ENCODE measurements at regions not wholly inside any gene's neighbourhood (a gene's known extent, or its start where the extent isn't known, plus 50 kb on each side); places are given as distances from the start of the nearest gene placed in this dataset.

GRCh38 chr6:147740326-147740725 is 231.8 kb downstream of the SAMD5 start:
- H3K27ac ChIP-seq = no peak overlapping the region
- TF ChIP-seq, protein P1, sequence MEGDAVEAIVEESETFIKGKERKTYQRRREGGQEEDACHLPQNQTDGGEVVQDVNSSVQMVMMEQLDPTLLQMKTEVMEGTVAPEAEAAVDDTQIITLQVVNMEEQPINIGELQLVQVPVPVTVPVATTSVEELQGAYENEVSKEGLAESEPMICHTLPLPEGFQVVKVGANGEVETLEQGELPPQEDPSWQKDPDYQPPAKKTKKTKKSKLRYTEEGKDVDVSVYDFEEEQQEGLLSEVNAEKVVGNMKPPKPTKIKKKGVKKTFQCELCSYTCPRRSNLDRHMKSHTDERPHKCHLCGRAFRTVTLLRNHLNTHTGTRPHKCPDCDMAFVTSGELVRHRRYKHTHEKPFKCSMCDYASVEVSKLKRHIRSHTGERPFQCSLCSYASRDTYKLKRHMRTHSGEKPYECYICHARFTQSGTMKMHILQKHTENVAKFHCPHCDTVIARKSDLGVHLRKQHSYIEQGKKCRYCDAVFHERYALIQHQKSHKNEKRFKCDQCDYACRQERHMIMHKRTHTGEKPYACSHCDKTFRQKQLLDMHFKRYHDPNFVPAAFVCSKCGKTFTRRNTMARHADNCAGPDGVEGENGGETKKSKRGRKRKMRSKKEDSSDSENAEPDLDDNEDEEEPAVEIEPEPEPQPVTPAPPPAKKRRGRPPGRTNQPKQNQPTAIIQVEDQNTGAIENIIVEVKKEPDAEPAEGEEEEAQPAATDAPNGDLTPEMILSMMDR (IDR thresholded peaks at IDR 0.05; ENCODE audit: low read depth, low read length, missing control alignments) = no peak
- in situ Hi-C loops (cut with HindIII; ENCODE audit: low pct_ligation_motif_present, low sequenced_read_pairs) = no loop called here
- DNase-seq = no peak
- no peaks in the 10 kb centered on the region for H3K36me3 ChIP-seq (replicated peaks)
- H3K4me3 ChIP-seq (ENCODE audit: low read depth, low read length) = no peak overlapping the region
- no peaks in the 10 kb centered on the region for H3K27me3 ChIP-seq (replicated peaks)

DNA sequence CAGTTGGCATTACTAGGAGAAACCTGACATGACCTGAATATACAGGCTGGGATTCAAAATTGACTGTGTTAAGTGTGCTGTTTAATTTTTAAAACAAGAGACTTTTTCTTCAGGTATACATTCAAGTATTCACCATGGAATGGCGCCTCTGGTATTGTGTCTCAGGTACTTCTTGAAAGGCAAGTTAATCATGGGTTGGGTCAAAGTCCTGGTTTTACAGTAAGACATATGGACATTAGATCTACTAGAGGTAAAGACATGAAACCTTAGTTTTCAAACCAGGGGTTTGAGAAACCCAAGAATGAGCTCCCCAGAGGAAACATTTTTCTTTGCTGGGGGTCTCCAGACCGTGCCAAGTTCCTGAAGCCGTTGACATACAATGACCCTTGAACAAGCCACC is 232.4 kb downstream of the SAMD5 start:
- TF ChIP-seq, protein P1 (IDR thresholded peaks at IDR 0.05; ENCODE audit: low read depth, low read length, missing control alignments) = no peak
- Histone ChIP-seq H3K27me3 (replicated peaks) (no peaks in the 10 kb centered on the region), H3K36me3 (replicated peaks) (no peaks in the 10 kb centered on the region), H3K4me3 (ENCODE audit: low read depth, low read length) (no peak overlapping the region), H3K27ac (no peak overlapping the region)
- DNase-seq = no peak
- in situ Hi-C loops (cut with HindIII; ENCODE audit: low pct_ligation_motif_present, low sequenced_read_pairs) = no loop called here

DNA sequence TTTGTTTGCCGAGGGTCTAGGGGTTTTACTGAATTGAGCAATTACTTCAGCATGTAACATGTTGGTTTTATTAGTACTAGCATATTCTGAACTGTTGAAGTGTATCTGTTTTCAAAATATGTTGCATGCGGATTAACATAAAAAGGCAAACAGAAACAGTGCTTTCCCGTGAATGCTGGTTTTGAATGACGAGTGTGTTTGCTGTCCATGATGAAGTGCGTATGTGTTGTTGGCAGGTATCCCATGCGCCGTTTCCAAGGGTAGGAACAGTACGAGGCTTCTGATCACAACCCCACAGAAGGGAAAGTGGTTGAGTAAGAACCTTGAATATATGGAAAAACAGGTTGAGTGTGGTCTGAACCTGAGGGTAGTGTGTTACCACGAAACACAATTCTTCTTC is 232.9 kb downstream of the SAMD5 start:
- no peak overlapping the region for H3K4me3 ChIP-seq (ENCODE audit: low read depth, low read length)
- H3K36me3 ChIP-seq (replicated peaks) = no peaks in the 10 kb centered on the region
- H3K27ac ChIP-seq = no peak overlapping the region
- no peak for DNase-seq
- TF ChIP-seq, protein P1 (IDR thresholded peaks at IDR 0.05; ENCODE audit: low read depth, low read length, missing control alignments) = no peak
- no peaks in the 10 kb centered on the region for H3K27me3 ChIP-seq (replicated peaks)
- in situ Hi-C loops (cut with HindIII; ENCODE audit: low pct_ligation_motif_present, low sequenced_read_pairs) = no loop called here

DNA sequence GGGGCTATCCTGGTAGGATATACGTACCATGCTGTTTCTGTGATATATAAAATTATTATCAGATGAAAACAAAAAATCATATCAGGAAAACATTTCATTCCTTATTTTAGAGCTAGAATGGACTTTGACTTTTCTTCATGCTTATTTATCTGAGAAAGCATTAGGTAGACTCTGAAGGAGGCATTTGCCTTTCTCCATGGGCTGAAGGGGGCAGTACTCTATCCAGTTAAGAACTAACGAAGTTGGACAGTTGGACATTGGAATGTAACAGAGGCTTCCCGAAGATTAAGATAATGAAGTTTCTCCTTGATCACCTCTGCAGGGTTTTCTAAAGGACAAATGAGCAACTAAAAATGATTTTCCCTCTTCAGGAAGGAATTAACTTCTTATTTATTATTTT is 233.9 kb downstream of the SAMD5 start:
- TF ChIP-seq, protein P1 (IDR thresholded peaks at IDR 0.05; ENCODE audit: low read depth, low read length, missing control alignments) = peak; percentile 18
- in situ Hi-C loops (cut with HindIII; ENCODE audit: low pct_ligation_motif_present, low sequenced_read_pairs) = no loop called here
- Histone ChIP-seq H3K4me3 (ENCODE audit: low read depth, low read length) (no peak overlapping the region), H3K27me3 (replicated peaks) (no peaks in the 10 kb centered on the region), H3K36me3 (replicated peaks) (no peaks in the 10 kb centered on the region), H3K27ac (no peak overlapping the region)
- no peak for DNase-seq

DNA sequence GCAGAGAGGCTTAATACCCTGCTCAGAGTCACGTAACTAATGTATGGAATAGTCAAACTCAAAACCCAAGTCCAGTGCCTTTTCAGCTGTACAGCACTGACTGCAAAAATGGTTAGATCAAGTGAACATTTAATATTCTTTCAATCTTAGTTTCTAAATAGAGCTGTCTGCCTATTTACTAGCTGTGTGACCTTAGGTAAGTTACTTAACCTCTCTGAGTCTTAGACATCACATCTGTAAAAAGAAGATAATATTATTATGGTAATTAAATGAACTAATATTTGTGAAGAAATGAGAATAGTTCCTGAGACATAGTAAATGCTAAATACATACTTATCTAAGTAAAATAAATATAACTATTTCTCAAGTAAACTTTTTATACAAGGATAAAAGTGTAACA is 235.5 kb downstream of the SAMD5 start:
- TF ChIP-seq, protein P1 (IDR thresholded peaks at IDR 0.05; ENCODE audit: low read depth, low read length, missing control alignments) = no peak

GRCh38 chr6:147749331-147749730 is 240.8 kb downstream of the SAMD5 start:
- Histone ChIP-seq H3K27me3 (replicated peaks) (no peaks in the 10 kb centered on the region), H3K4me3 (ENCODE audit: low read depth, low read length) (no peak overlapping the region), H3K36me3 (replicated peaks) (no peaks in the 10 kb centered on the region), H3K27ac (no peak overlapping the region)
- no peak for DNase-seq
- TF ChIP-seq, protein P1 (IDR thresholded peaks at IDR 0.05; ENCODE audit: low read depth, low read length, missing control alignments) = no peak
- in situ Hi-C loops (cut with HindIII; ENCODE audit: low pct_ligation_motif_present, low sequenced_read_pairs) = no loop called here

More for the DNA sequence above, 235.5 kb downstream of the SAMD5 start:
- H3K27ac ChIP-seq = no peak overlapping the region
- no peaks in the 10 kb centered on the region for H3K27me3 ChIP-seq (replicated peaks)
- in situ Hi-C loops (cut with HindIII; ENCODE audit: low pct_ligation_motif_present, low sequenced_read_pairs) = no loop called here
- H3K4me3 ChIP-seq (ENCODE audit: low read depth, low read length) = no peak overlapping the region
- no peak for DNase-seq
- H3K36me3 ChIP-seq (replicated peaks) = no peaks in the 10 kb centered on the region

Measured in brain microvascular endothelial cell (primary cell).